ENCODE measurements at regions not wholly inside any gene's neighbourhood (a gene's known extent, or its start where the extent isn't known, plus 50 kb on each side); places are given as distances from the start of the nearest gene placed in this dataset.

DNA sequence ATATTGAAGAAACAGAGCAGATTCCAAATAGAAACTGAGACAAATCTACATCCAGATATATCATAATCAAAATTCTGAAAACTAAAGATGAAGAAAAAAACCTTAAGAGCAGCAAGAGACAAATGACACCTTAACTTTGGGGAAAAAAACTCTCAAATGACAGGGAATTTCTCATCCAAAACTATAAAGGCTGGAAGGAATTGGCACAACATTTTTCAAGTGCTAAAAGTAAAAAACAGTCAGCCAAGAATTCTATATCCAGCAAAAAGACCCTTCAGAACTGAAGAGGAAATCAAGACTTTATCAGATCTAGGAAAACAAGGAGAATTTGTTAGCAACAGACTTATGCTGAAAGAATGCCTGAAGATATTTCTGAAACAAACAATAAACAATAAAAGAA is 90.3 kb upstream of the RASSF8 start:
- no peaks in the 10 kb centered on the region for H3K9me3 ChIP-seq
- H3K36me3 ChIP-seq (ENCODE audit: low read depth) = no peaks in the 10 kb centered on the region
- ATAC-seq (no peak), DNase-seq (no peak)
- no peak overlapping the region for H3K4me3 ChIP-seq
- H3K4me1 ChIP-seq (ENCODE audit: low read depth) = no peaks in the 10 kb centered on the region
- TF ChIP-seq, protein P1, sequence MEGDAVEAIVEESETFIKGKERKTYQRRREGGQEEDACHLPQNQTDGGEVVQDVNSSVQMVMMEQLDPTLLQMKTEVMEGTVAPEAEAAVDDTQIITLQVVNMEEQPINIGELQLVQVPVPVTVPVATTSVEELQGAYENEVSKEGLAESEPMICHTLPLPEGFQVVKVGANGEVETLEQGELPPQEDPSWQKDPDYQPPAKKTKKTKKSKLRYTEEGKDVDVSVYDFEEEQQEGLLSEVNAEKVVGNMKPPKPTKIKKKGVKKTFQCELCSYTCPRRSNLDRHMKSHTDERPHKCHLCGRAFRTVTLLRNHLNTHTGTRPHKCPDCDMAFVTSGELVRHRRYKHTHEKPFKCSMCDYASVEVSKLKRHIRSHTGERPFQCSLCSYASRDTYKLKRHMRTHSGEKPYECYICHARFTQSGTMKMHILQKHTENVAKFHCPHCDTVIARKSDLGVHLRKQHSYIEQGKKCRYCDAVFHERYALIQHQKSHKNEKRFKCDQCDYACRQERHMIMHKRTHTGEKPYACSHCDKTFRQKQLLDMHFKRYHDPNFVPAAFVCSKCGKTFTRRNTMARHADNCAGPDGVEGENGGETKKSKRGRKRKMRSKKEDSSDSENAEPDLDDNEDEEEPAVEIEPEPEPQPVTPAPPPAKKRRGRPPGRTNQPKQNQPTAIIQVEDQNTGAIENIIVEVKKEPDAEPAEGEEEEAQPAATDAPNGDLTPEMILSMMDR (IDR thresholded peaks at IDR 0.05) = no peak
- intact Hi-C loops (cut with DNase I, micrococcal nuclease) = no loop called here

DNA sequence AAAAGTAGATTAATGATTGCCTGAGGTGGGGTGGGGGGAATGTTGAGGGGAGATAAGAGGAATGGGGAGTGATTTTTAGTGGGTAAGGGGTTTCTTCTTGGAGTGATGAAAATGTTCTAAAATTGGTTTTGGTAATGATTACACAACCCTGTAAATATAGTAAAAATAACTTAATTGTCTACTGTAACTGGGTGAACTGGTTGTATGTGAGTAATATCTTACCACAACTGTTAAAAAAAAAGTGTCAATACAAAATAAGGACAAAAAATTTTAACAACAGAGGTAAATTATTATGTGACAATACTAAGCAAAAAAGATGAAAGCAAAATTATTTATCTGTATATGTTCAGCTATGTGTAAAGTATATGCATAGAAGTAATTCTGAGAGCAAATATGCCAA is 86.3 kb upstream of the RASSF8 start:
- DNase-seq (no peak), ATAC-seq (no peak)
- intact Hi-C loops (cut with DNase I, micrococcal nuclease) = no loop called here
- Histone ChIP-seq H3K4me3 (no peak overlapping the region), H3K4me1 (ENCODE audit: low read depth) (no peaks in the 10 kb centered on the region), H3K9me3 (no peaks in the 10 kb centered on the region), H3K36me3 (ENCODE audit: low read depth) (no peaks in the 10 kb centered on the region)
- TF ChIP-seq, protein P1 (IDR thresholded peaks at IDR 0.05) = no peak

DNA sequence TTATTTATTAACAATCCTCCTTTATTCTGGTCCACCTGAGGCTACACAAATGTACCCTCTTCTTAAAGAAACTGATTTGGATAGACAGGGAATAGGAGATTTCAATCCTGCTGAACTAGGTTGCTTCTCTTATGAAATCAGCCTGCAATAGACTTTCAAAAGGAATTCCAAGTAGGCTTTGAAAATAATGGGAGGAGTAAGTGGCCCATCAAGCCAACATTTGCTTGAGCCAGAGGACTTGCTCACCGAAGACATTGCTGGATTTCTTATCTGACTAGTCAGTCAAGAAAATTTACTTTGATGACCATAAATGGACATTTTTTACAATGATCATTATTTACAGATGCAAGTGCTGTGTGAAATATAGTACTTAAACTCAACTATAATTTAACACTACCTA is 82.8 kb upstream of the RASSF8 start:
- Histone ChIP-seq H3K9me3 (no peaks in the 10 kb centered on the region), H3K4me1 (ENCODE audit: low read depth) (no peaks in the 10 kb centered on the region), H3K4me3 (no peak overlapping the region), H3K36me3 (ENCODE audit: low read depth) (no peaks in the 10 kb centered on the region)
- ATAC-seq = no peak
- intact Hi-C loops (cut with DNase I, micrococcal nuclease) = no loop called here
- DNase-seq = no peak
- TF ChIP-seq, protein P1 (IDR thresholded peaks at IDR 0.05) = no peak

DNA sequence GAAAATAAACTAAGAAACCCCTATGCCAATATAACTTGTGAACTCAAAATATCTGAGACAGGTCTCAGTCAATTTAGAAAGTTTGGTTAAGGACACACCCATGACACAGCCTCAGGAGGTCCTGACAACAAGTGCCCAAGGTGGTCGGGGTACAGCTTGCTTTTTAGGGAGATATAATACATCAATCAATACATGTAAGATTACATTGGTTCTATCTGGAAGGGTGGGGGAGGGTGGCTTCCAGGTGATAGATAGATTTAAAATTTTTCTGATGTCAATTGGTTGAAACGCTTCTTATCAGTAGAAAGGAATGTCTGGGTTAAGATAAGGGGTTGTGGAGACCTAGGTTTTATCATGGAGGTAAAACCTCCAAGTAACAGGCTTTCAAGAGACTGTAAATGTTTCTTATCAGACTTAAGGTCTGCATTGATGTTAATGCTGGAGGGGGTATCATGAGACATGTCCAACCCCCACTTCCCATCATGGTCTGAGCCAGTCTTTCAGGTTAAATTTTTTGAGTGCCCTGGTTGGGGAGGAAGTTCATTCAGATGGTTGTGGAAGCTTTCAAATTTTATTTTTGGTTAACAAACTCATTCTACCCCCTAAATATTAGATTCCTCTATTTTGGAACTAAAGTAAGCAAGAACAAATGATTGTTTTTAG is 82.0 kb upstream of the RASSF8 start:
- intact Hi-C loops (cut with DNase I, micrococcal nuclease) = no loop called here
- no peaks in the 10 kb centered on the region for H3K36me3 ChIP-seq (ENCODE audit: low read depth)
- ATAC-seq = no peak
- DNase-seq = no peak
- TF ChIP-seq, protein P1 (IDR thresholded peaks at IDR 0.05) = no peak
- no peak overlapping the region for H3K4me3 ChIP-seq
- H3K4me1 ChIP-seq (ENCODE audit: low read depth) = no peaks in the 10 kb centered on the region
- H3K9me3 ChIP-seq = no peaks in the 10 kb centered on the region

DNA sequence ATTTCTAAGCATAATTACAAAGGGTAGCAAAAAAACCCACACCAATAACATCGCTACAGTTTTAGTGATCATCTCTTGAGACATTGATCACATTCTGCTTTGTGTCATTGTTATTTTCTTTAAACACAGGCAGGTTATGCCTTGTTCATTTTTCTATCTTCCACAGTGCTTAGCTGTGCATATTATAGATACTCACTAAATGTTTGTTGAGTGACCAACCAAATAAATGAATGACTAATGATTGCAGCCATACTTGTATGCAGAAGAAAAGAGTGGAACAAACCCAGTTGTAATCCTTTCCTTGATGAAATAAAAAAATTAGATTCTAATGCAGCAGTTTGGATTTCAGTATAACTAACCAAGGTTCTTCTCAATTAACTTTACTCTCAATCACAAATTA is 81.0 kb upstream of the RASSF8 start:
- TF ChIP-seq, protein P1 (IDR thresholded peaks at IDR 0.05) = no peak

GRCh38 chr12:25882266-25882665 is 76.2 kb upstream of the RASSF8 start:
- H3K4me3 ChIP-seq = no peak overlapping the region
- no peaks in the 10 kb centered on the region for H3K4me1 ChIP-seq (ENCODE audit: low read depth)
- intact Hi-C loops (cut with DNase I, micrococcal nuclease) = no loop called here
- TF ChIP-seq, protein P1 (IDR thresholded peaks at IDR 0.05) = no peak
- no peaks in the 10 kb centered on the region for H3K36me3 ChIP-seq (ENCODE audit: low read depth)
- no peaks in the 10 kb centered on the region for H3K9me3 ChIP-seq
- no peak for DNase-seq
- ATAC-seq = no peak

More for the DNA sequence above, 81.0 kb upstream of the RASSF8 start:
- H3K9me3 ChIP-seq = no peaks in the 10 kb centered on the region
- intact Hi-C loops (cut with DNase I, micrococcal nuclease) = no loop called here
- no peak for ATAC-seq
- H3K36me3 ChIP-seq (ENCODE audit: low read depth) = no peaks in the 10 kb centered on the region
- no peak for DNase-seq
- H3K4me3 ChIP-seq = no peak overlapping the region
- H3K4me1 ChIP-seq (ENCODE audit: low read depth) = no peaks in the 10 kb centered on the region

Measured in mucosa of descending colon (tissue), 3 donors.